Lower lobe of right lung (tissue), 2 donors: ENCODE measurements at regions not wholly inside any gene's neighbourhood (a gene's known extent, or its start where the extent isn't known, plus 50 kb on each side); places are given as distances from the start of the nearest gene placed in this dataset.

Experiments
- ATAC-seq, 2 donors: fragments of 200-7000 bp; cut with Tn5 transposase; one replicate each; pipeline ENCODE4 v1.9.1; 2020 to 2022; ENCODE audit warnings: mild to moderate bottlenecking in 2 of 2, moderate library complexity in 2 of 2
- DNase-seq: peaks from one replicate; pipeline ENCODE4 v3.0.0-alpha.2; 2020
- H3K27ac ChIP-seq: fragments of 200-600 bp; one replicate; pipeline ENCODE4 v1.8.0; 2022
- H3K27me3 ChIP-seq: fragments of 200-600 bp; one replicate; pipeline ENCODE4 v1.8.0; 2022; ENCODE audit warnings: low read depth
- H3K36me3 ChIP-seq: fragments of 200-600 bp; one replicate; pipeline ENCODE4 v1.8.0; 2022; ENCODE audit warnings: mild to moderate bottlenecking
- H3K4me1 ChIP-seq: fragments of 200-600 bp; one replicate; pipeline ENCODE4 v1.8.0; 2022
- H3K4me3 ChIP-seq: fragments of 200-600 bp; one replicate; pipeline ENCODE4 v1.8.0; 2022; ENCODE audit warnings: mild to moderate bottlenecking
- H3K9me3 ChIP-seq: fragments of 200-600 bp; one replicate; pipeline ENCODE4 v1.8.0; 2022
- CTCF ChIP-seq: fragments of 200-600 bp; IDR thresholded peaks from one replicate; pipeline ENCODE4 v1.8.0; 2022; ENCODE audit warnings: antibody characterized with exemption, mild to moderate bottlenecking
- intact Hi-C: fragments of 100-400 bp; cut with DNase I; formaldehyde crosslinking; loops from one replicate; pipeline ENCODE4 v1.11.0; 2022
- donor health status: DM: no; HTN: yes; CAD: no; lungs with severe emphysema.

- DNase-seq (no peak), ATAC-seq (no peak)
- no peaks in the 10 kb centered on the region for H3K4me1 ChIP-seq
- H3K27me3 ChIP-seq: peaks cover 3% of the 10 kb centered on the region
- intact Hi-C loops: no loop called here
- H3K4me3 ChIP-seq: no peak overlapping the region
- no peak overlapping the region for H3K27ac ChIP-seq
- H3K36me3 ChIP-seq: no peaks in the 10 kb centered on the region
- no peak for TF ChIP-seq CTCF
- H3K9me3 ChIP-seq: peaks cover 8% of the 10 kb centered on the region
Observed at GRCh38 chr20:48390981-48391380, 436.8 kb downstream of the PREX1 start.

GRCh38 chr20:48387675-48388074 lies 440.1 kb downstream of the PREX1 start:
- no peak for DNase-seq
- Histone ChIP-seq H3K27ac (no peak overlapping the region), H3K4me1 (no peaks in the 10 kb centered on the region), H3K9me3 (peaks cover 8% of the 10 kb centered on the region), H3K4me3 (no peak overlapping the region), H3K27me3 (peaks cover 4% of the 10 kb centered on the region), H3K36me3 (no peaks in the 10 kb centered on the region)
- no peak for ATAC-seq
- no peak for TF ChIP-seq CTCF
- intact Hi-C loops: no loop called here

- Histone ChIP-seq H3K4me3 (no peak overlapping the region), H3K9me3 (no peaks in the 10 kb centered on the region), H3K27ac (no peak overlapping the region), H3K4me1 (no peaks in the 10 kb centered on the region), H3K36me3 (no peaks in the 10 kb centered on the region), H3K27me3 (peaks cover 5% of the 10 kb centered on the region)
- intact Hi-C loops: no loop called here
- TF ChIP-seq CTCF: no peak
- DNase-seq: no peak
- no peak for ATAC-seq
Observed at GRCh38 chr20:48385527-48385926, 442.3 kb downstream of the PREX1 start.

- peaks cover 5% of the 10 kb centered on the region for H3K27me3 ChIP-seq
- no peak for DNase-seq
- H3K27ac ChIP-seq: no peak overlapping the region
- no peak for TF ChIP-seq CTCF
- H3K9me3 ChIP-seq: no peaks in the 10 kb centered on the region
- ATAC-seq: peak in 1 of 2 donors; percentile 11
- no peaks in the 10 kb centered on the region for H3K4me1 ChIP-seq
- intact Hi-C loops: no loop called here
- no peaks in the 10 kb centered on the region for H3K36me3 ChIP-seq
- H3K4me3 ChIP-seq: no peak overlapping the region
Observed at GRCh38 chr20:48385114-48385513, 442.7 kb downstream of the PREX1 start.

- no peaks in the 10 kb centered on the region for H3K4me1 ChIP-seq
- H3K27me3 ChIP-seq: peaks cover 5% of the 10 kb centered on the region
- no peak for ATAC-seq
- no peak for TF ChIP-seq CTCF
- H3K27ac ChIP-seq: no peak overlapping the region
- H3K4me3 ChIP-seq: no peak overlapping the region
- intact Hi-C loops: no loop called here
- no peaks in the 10 kb centered on the region for H3K9me3 ChIP-seq
- no peaks in the 10 kb centered on the region for H3K36me3 ChIP-seq
- no peak for DNase-seq
Observed at GRCh38 chr20:48384147-48384818, 443.5 kb downstream of the PREX1 start.

GRCh38 chr20:48383252-48383651 lies 444.5 kb downstream of the PREX1 start:
- Histone ChIP-seq H3K9me3 (no peaks in the 10 kb centered on the region), H3K4me1 (no peaks in the 10 kb centered on the region), H3K4me3 (no peak overlapping the region), H3K27me3 (peaks cover 5% of the 10 kb centered on the region), H3K36me3 (no peaks in the 10 kb centered on the region), H3K27ac (no peak overlapping the region)
- no peak for TF ChIP-seq CTCF
- intact Hi-C loops: no loop called here
- no peak for DNase-seq
- no peak for ATAC-seq
